HUES48 (cell line): ENCODE measurements at regions not wholly inside any gene's neighbourhood (a gene's known extent, or its start where the extent isn't known, plus 50 kb on each side); places are given as distances from the start of the nearest gene placed in this dataset.

Experiments used
- H3K27ac ChIP-seq: one replicate; pipeline ENCODE4 v1.7.0; 2013; ENCODE audit warnings: low read depth, low read length, inconsistent platforms
- H3K27me3 ChIP-seq: 2 replicates; pipeline ENCODE4 v1.6.1; 2013; ENCODE audit warnings: mild to moderate bottlenecking, low read length; ENCODE audit not compliant: control insufficient read depth, insufficient read depth
- H3K36me3 ChIP-seq: 2 replicates; pipeline ENCODE4 v1.6.1; 2013; ENCODE audit warnings: low read length; ENCODE audit not compliant: control insufficient read depth, insufficient read depth
- H3K4me1 ChIP-seq: 2 replicates; pipeline ENCODE4 v1.6.1; 2013; ENCODE audit warnings: mild to moderate bottlenecking, low read length; ENCODE audit not compliant: control insufficient read depth, insufficient read depth
- H3K4me3 ChIP-seq: 2 replicates; pipeline ENCODE4 v1.5.1; 2013; ENCODE audit warnings: mild to moderate bottlenecking, low read depth, low read length
- H3K9ac ChIP-seq: 2 replicates; pipeline ENCODE4 v1.6.1; 2013; ENCODE audit warnings: mild to moderate bottlenecking, low read depth, low read length, moderate library complexity
- H3K9me3 ChIP-seq: 2 replicates; pipeline ENCODE4 v1.6.1; 2013; ENCODE audit warnings: low read length; ENCODE audit not compliant: control insufficient read depth, insufficient read depth

DNA sequence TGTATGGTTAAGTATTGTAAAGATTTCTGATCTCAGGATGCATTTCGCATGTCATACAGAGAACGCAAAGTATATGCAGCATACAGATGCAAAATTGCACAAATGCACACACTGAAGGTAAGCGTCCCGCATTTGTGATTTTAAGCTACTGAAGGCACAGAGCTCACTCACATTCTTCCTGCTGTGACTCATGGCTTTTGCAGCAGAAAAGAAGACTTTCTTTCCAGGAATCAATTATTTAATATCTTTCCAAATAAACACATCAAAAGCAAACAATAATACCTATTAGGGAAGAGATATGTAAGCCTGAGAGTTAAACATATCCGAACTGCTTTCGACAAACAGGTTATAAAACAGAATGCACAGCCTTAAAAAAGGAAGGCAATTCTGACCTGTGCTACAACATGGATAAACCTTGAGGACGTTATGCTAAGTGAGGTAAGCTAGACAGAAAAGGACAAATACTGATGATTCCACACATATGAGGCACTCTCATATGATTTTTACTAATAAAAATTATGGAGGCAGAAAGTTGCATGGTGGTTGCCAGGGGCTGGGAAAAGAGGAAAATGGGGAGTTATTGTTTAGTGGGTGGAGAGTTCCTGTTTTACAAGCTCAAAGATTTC is 109.0 kb downstream of the TFAP2A start:
- Histone ChIP-seq H3K4me1 (peaks cover 29% of the 10 kb centered on the region), H3K9ac (no peak overlapping the region), H3K9me3 (no peaks in the 10 kb centered on the region), H3K27me3 (no peaks in the 10 kb centered on the region), H3K4me3 (no peak overlapping the region), H3K36me3 (no peaks in the 10 kb centered on the region), H3K27ac (no peak overlapping the region)

DNA sequence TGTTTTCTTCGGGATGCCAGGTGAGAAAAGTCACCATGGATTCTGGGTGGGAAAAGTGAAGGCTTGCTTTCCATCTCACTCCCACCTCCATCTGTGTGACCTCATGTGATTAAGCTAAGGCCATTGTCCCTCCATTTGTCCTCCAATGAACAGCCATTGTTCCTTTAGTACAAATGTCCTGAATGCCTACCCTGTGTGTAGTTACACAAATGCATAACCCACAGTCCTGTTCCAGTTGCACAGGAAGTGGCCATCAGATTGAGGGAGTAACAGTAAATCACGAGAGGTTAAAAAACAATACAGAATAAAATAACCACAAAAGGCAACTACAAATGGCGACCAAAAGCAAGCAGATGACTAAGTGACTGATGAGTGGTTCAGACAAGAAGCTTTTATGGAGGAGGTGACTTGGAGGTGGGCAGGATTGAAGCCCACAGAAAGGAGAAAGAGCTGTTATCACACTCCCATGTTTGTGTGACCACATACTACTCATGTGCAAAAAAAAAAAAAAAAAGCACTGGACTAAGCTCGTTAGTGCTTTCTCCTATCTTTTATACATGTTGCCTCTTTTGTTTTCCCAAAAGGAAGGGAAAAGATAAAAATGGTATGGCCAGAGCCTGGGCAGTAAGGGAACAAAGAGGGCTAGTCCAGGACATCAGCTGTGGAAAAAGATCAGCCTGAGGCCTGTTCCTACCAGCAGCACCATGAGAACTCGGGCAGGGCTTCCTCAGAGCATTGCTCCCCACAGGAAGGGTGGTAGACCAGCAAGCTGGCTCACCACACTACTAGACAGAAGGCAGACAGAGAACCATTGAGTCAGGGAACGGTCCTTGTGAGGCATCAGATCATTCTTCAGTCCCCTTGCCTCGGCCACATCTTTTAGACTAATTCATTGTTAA is 111.0 kb downstream of the TFAP2A start:
- Histone ChIP-seq H3K36me3 (no peaks in the 10 kb centered on the region), H3K4me1 (peaks cover 8% of the 10 kb centered on the region; the same call in 1 of the 2 replicates), H3K27ac (no peak overlapping the region), H3K9ac (no peak overlapping the region), H3K27me3 (no peaks in the 10 kb centered on the region), H3K4me3 (no peak overlapping the region), H3K9me3 (no peaks in the 10 kb centered on the region)

DNA sequence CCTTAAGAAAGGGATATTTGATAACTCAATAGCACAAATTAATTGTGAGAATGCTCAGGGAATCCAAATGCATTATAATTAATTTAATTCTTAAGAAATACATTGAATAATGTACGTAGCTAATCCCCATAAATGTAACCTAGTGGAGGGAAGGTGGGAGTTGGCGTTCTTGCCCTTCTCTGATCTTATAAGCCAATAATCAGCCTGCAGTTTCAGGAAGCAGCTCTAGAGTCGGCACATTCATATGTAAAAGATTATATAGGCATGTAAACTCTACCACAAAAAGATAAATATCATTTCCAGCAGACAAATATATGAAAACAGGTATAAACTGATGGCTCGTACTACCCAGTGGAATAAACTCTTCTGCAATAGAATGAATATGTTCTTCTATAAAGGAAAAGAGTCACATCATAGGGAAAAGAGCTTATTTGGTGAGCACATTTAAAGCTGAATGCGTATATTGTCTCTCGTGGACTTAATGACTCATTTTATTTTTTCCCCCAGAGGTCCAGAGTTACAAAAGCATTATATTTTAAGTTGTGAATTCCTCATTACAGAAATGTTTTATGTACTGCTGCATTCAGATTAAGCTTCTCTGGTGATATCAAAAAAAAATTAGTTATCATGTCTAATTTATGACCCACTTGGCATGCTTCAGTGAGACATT is 112.2 kb downstream of the TFAP2A start:
- Histone ChIP-seq H3K4me3 (no peak overlapping the region), H3K9me3 (no peaks in the 10 kb centered on the region), H3K4me1 (peaks cover 8% of the 10 kb centered on the region; the same call in 1 of the 2 replicates)

DNA sequence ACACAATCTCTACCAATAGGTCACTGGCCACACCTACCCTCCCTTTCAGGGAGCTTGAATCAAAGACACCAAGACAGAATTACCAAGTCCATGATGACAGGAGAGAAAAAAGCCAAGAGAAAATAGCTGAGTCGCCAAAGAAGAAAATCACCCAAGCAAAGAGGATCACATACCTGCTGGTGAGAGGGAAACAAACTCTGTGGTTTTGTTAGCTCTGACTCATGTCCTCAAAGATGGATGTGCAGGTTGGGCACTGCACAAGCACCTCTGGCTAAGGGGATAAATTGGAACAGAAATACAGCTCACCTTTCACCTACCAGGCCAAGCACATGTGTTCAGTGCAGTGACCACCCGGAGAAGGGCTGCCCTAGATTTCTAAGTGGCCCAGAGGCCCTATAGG is 114.8 kb downstream of the TFAP2A start:
- Histone ChIP-seq H3K27me3 (no peaks in the 10 kb centered on the region), H3K9me3 (no peaks in the 10 kb centered on the region), H3K9ac (no peak overlapping the region), H3K36me3 (no peaks in the 10 kb centered on the region), H3K27ac (no peak overlapping the region), H3K4me1 (0 out of 2 replicates have a peak, but pooled peaks cover 3% of the 10 kb centered on the region), H3K4me3 (no peak overlapping the region)

More for the DNA sequence above, 112.2 kb downstream of the TFAP2A start:
- Histone ChIP-seq H3K27ac (no peak overlapping the region), H3K27me3 (no peaks in the 10 kb centered on the region), H3K9ac (no peak overlapping the region), H3K36me3 (no peaks in the 10 kb centered on the region)

DNA sequence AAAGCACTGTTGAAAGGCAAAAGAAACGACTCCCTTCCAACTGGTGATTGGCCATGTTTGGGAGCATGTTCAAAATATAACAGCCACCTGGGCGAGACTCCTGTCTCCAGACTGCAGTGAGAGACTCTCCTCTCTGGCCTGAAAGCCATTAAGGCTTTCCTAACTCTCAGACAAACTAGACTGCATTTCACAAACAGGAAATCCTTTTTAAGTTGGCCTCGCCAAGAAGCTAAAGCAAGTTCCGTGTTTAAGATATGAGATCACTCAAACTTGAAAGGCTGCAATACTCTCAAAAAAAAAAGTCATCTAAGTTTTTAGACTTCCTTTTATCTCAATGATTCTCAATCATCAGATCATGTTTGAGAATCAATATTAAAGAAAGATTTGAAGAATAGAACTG is 117.0 kb downstream of the TFAP2A start:
- Histone ChIP-seq H3K9ac (no peak overlapping the region), H3K9me3 (no peaks in the 10 kb centered on the region), H3K4me3 (no peak overlapping the region), H3K27ac (no peak overlapping the region), H3K36me3 (no peaks in the 10 kb centered on the region), H3K27me3 (no peaks in the 10 kb centered on the region), H3K4me1 (0 out of 2 replicates have a peak, but pooled peaks cover 3% of the 10 kb centered on the region)

DNA sequence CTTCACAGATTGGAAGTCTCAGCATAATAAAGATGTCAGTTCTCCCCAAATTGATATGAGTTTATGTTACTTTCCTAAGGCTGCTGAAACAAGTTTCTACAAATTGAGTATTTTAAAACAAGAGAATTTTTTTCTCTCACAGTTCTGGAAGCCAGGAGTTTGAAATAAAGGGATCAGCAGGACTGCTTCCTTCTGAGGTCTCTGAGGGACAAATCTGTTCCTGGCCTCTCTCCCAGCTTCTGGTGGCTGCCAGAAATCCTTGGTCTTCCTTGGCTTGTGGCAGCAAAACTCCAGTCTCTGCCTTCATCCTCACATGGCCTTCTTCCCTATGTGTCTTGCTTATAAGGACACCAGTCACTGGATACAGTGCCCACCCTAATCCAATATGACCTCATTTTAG is 136.1 kb downstream of the TFAP2A start:
- Histone ChIP-seq H3K27ac (no peak overlapping the region), H3K4me1 (no peaks in the 10 kb centered on the region), H3K9ac (no peak overlapping the region), H3K9me3 (no peaks in the 10 kb centered on the region), H3K36me3 (no peaks in the 10 kb centered on the region), H3K4me3 (no peak overlapping the region), H3K27me3 (no peaks in the 10 kb centered on the region)

DNA sequence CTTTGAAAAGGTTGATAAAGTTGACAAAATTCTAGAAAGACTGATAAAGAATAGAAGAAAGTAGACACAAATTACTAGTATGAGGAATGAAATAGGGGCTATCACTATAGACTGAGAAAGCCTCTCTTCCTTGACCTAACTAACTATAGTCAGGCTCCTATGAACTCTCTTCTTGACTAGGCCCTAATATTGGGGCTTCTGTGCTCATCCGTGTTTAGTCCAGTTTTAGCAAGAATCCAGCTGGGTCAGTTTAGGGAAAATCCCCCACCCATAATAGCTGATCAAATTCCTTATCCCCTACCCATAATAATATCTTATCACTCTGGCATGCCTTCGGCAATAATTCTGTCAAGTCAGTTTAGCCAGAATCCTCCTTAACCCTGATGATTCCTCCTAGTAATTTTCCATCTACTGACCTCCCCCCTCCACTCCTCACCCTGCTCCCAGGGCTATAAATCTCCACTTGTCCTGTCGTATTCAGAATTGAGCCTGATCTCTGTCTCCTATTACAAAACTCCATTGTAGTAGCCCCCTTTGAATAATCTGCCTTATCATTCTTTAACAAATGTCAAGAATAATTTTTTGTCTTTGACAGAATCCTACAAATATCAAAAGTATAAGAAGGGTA is 138.1 kb downstream of the TFAP2A start:
- Histone ChIP-seq H3K4me1 (peaks cover 8% of the 10 kb centered on the region), H3K27ac (no peak overlapping the region), H3K27me3 (no peaks in the 10 kb centered on the region), H3K4me3 (no peak overlapping the region), H3K9ac (no peak overlapping the region), H3K36me3 (no peaks in the 10 kb centered on the region), H3K9me3 (no peaks in the 10 kb centered on the region)

DNA sequence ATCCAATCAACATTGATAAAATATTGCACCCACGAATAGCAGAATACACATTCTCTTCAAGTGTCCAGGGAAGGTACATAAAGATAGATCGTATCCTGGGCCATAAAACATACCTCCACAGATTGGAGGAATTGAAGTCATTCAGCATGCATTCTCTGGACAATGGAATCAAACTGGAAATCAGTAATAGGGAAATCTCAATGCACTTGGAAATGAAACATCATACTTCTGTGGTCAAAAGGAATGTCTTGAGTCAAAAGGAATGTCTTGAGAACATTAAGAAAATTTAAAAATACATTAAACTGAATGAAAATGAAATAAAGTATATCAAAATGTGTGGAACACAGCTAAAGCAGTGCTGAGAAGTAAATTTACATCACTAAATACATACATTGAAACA is 138.8 kb downstream of the TFAP2A start:
- H3K9ac ChIP-seq: no peak overlapping the region
- H3K27me3 ChIP-seq: no peaks in the 10 kb centered on the region
- no peak overlapping the region for H3K4me3 ChIP-seq
- peaks cover 8% of the 10 kb centered on the region for H3K4me1 ChIP-seq
- no peaks in the 10 kb centered on the region for H3K9me3 ChIP-seq
- H3K27ac ChIP-seq: no peak overlapping the region
- no peaks in the 10 kb centered on the region for H3K36me3 ChIP-seq

DNA sequence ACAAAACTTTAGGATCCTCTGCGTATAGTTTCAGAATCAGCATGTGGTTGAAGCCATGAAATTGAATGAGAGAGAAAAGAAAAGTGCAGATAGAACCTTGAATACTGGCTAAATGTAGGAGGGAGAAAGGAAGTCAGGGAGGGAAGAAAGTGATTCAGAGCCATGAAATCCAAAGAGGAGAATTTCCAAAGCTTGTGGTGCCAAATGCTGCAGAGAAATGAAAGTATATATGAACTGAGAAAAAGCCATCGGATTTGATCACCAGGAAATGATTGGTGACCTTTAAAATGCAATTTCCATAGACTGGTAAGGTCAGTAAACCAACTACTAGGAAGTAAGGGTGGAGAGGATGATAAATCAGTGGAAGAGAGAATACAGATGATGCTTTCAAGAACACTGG is 142.3 kb downstream of the TFAP2A start:
- H3K9me3 ChIP-seq: no peaks in the 10 kb centered on the region
- no peak overlapping the region for H3K27ac ChIP-seq
- H3K36me3 ChIP-seq: no peaks in the 10 kb centered on the region
- H3K27me3 ChIP-seq: no peaks in the 10 kb centered on the region
- H3K4me3 ChIP-seq: no peak overlapping the region
- H3K9ac ChIP-seq: no peak overlapping the region
- peaks cover 26% of the 10 kb centered on the region for H3K4me1 ChIP-seq

DNA sequence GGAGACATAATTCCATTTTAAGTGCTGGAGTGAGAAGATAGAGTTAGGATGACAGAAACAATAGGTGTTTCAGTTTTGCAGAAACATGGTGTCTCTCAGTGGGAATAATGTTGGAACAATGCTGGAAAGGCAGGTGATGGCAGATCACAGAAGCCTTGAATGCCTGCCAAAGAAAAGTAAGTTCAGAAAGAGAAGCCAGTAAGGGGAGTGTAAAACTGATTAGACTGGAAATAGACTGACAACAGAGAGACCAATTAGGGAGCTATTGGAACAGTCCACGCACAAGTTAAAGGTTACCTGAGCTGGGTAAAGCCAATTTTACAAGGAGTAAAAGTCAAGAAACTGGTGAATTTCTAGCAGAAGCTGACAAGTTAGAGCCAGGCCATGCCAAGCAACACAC is 142.9 kb downstream of the TFAP2A start:
- Histone ChIP-seq H3K27ac (no peak overlapping the region), H3K9me3 (no peaks in the 10 kb centered on the region), H3K36me3 (no peaks in the 10 kb centered on the region), H3K9ac (no peak overlapping the region), H3K4me3 (no peak overlapping the region), H3K4me1 (peaks cover 31% of the 10 kb centered on the region), H3K27me3 (no peaks in the 10 kb centered on the region)
